Right lung (tissue), 2 donors: ENCODE measurements at regions not wholly inside any gene's neighbourhood (a gene's known extent, or its start where the extent isn't known, plus 50 kb on each side); places are given as distances from the start of the nearest gene placed in this dataset.

Experiments used
- DNase-seq, 2 donors: peaks; one replicate each; pipeline ENCODE4 v3.0.0-alpha.2; 2013

GRCh38 chr16:52874042-52874441 is 178.7 kb downstream of the CHD9NB start:
- DNase-seq: no peak

GRCh38 chr16:52872731-52873130 is 180.0 kb downstream of the CHD9NB start:
- DNase-seq: no peak

- no peak for DNase-seq
These were observed 181.2 kb downstream of the CHD9NB start for GRCh38 chr16:52871481-52871880.

- DNase-seq: no peak
These were observed 183.5 kb downstream of the CHD9NB start for GRCh38 chr16:52869243-52869642.

- DNase-seq: no peak
These were observed 189.7 kb downstream of the CHD9NB start for GRCh38 chr16:52863000-52863399.

- DNase-seq: peak; percentile 55 to 68
These were observed 191.1 kb downstream of the CHD9NB start for GRCh38 chr16:52861614-52862022.

GRCh38 chr16:52855463-52855862 is 197.2 kb downstream of the CHD9NB start:
- DNase-seq: no peak

- DNase-seq: no peak
These were observed 199.7 kb downstream of the CHD9NB start for GRCh38 chr16:52852978-52853377.

GRCh38 chr16:52851211-52851740 is 201.4 kb downstream of the CHD9NB start:
- DNase-seq: no peak

GRCh38 chr16:52843381-52843780 is 209.3 kb downstream of the CHD9NB start:
- DNase-seq: peak; percentile 63 to 73

GRCh38 chr16:52837251-52837650 is 215.4 kb downstream of the CHD9NB start:
- no peak for DNase-seq

GRCh38 chr16:52834736-52835465 is 217.8 kb downstream of the CHD9NB start:
- DNase-seq: no peak

GRCh38 chr16:52832771-52833170 is 219.9 kb downstream of the CHD9NB start:
- peak in 1 of 2 donors; percentile 32 for DNase-seq

GRCh38 chr16:52827456-52827855 is 225.2 kb downstream of the CHD9NB start:
- DNase-seq: no peak

GRCh38 chr16:52825892-52826291 is 226.8 kb downstream of the CHD9NB start:
- no peak for DNase-seq

GRCh38 chr16:52819808-52820207 is 232.9 kb downstream of the CHD9NB start:
- no peak for DNase-seq

- no peak for DNase-seq
These were observed 233.3 kb downstream of the CHD9NB start for GRCh38 chr16:52819405-52819804.

GRCh38 chr16:52817696-52818095 is 235.0 kb downstream of the CHD9NB start:
- no peak for DNase-seq

GRCh38 chr16:52816993-52817392 is 235.7 kb downstream of the CHD9NB start:
- DNase-seq: no peak

GRCh38 chr16:52812678-52813556 is 239.8 kb downstream of the CHD9NB start:
- no peak for DNase-seq

GRCh38 chr16:52805559-52806168 is 247.0 kb downstream of the CHD9NB start:
- DNase-seq: no peak

GRCh38 chr16:52800432-52800831 is 252.3 kb downstream of the CHD9NB start:
- DNase-seq: no peak
